IMR-90 (cell line): ENCODE measurements at regions not wholly inside any gene's neighbourhood (a gene's known extent, or its start where the extent isn't known, plus 50 kb on each side); places are given as distances from the start of the nearest gene placed in this dataset.

Experiments
- ATAC-seq: fragments of 200-7000 bp; cut with Tn5 transposase; 2 replicates; pipeline ENCODE4 v1.9.1; 2020; ENCODE audit warnings: low read depth, mild to moderate bottlenecking, moderate library complexity
- BruUV-seq: library from RNA; stranded (reverse); fragments of 400-500 nt; replicated peaks from 2 replicates; lab custom pipeline; 2021; lab: Mats Ljungman, UMichigan
- CTCF ChIA-PET: fragments of 300-600 bp; formaldehyde crosslinking; extraction: SDS; loops from one replicate; lab custom pipeline; 2021; ENCODE audit warnings: antibody characterized with exemption; lab: Yijun Ruan, JAX
- POLR2A ChIA-PET: fragments of 300-600 bp; sonication (Branson Sonifier 250); formaldehyde crosslinking; loops from one replicate; lab custom pipeline; 2022; ENCODE audit warnings: antibody characterized with exemption; ENCODE audit not compliant: unreplicated experiment; lab: Charles Lee
- DNase-seq: peaks from one replicate; pipeline ENCODE4 v3.0.0; 2013
- H2AFZ ChIP-seq: replicated peaks from 2 replicates; pipeline ENCODE3; 2013; ENCODE audit warnings: low read length, mild to moderate bottlenecking; ENCODE audit not compliant: poor library complexity
- H2AK5ac ChIP-seq: 2 replicates; pipeline ENCODE4 v1.6.1; 2013; ENCODE audit warnings: low read depth, low read length, inconsistent platforms
- H2AK9ac ChIP-seq: replicated peaks from 2 replicates; pipeline ENCODE3; 2013; ENCODE audit warnings: mild to moderate bottlenecking, low read depth, low read length, moderate library complexity; ENCODE audit not compliant: poor library complexity
- H2BK120ac ChIP-seq: 2 replicates; pipeline ENCODE4 v1.6.1; 2013; ENCODE audit warnings: low read depth, low read length, inconsistent platforms
- H2BK15ac ChIP-seq: 3 replicates; pipeline ENCODE4 v1.6.1; 2013; ENCODE audit warnings: low read depth, low read length, inconsistent platforms
- H2BK20ac ChIP-seq: 2 replicates; pipeline ENCODE4 v1.6.1; 2013; ENCODE audit warnings: low read depth, mild to moderate bottlenecking, inconsistent platforms, low read length, moderate library complexity
- H2BK5ac ChIP-seq: 2 replicates; pipeline ENCODE4 v1.6.1; 2013; ENCODE audit warnings: mild to moderate bottlenecking, low read depth, low read length, inconsistent platforms; ENCODE audit not compliant: poor library complexity, severe bottlenecking
- H3K14ac ChIP-seq: replicated peaks from 2 replicates; pipeline ENCODE4 v1.6.1; 2013; ENCODE audit warnings: low read depth, low read length, inconsistent platforms
- H3K18ac ChIP-seq: 2 replicates; pipeline ENCODE4 v1.6.1; 2013; ENCODE audit warnings: low read depth, low read length, control low read depth
- H3K23ac ChIP-seq: 2 replicates; pipeline ENCODE4 v1.6.1; 2013; ENCODE audit warnings: low read depth, low read length, inconsistent platforms
- H3K27ac ChIP-seq: 2 replicates; pipeline ENCODE4 v1.5.1; 2013; ENCODE audit warnings: mild to moderate bottlenecking, control low read depth, low read length; ENCODE audit not compliant: insufficient read depth
- H3K27me3 ChIP-seq: 2 replicates; pipeline ENCODE4 v1.6.1; 2013; ENCODE audit warnings: low read length; ENCODE audit not compliant: control insufficient read depth, insufficient read depth
- H3K36me3 ChIP-seq: 2 replicates; pipeline ENCODE4 v1.6.1; 2013; ENCODE audit warnings: low read length, mixed read lengths; ENCODE audit not compliant: control insufficient read depth, insufficient read depth
- H3K4ac ChIP-seq: 2 replicates; pipeline ENCODE4 v1.6.1; 2013; ENCODE audit warnings: low read depth, low read length, inconsistent platforms
- H3K4me1 ChIP-seq: 2 replicates; pipeline ENCODE4 v1.6.1; 2013; ENCODE audit warnings: low read length, mixed read lengths; ENCODE audit not compliant: control insufficient read depth, insufficient read depth
- H3K4me2 ChIP-seq: 2 replicates; pipeline ENCODE4 v1.6.1; 2013; ENCODE audit warnings: low read depth, mild to moderate bottlenecking, control low read depth, low read length, moderate library complexity
- H3K4me3 ChIP-seq: 2 replicates; pipeline ENCODE4 v1.5.1; 2013; ENCODE audit warnings: low read depth, mild to moderate bottlenecking, control low read depth, low read length, moderate library complexity; ENCODE audit not compliant: insufficient read depth
- H3K56ac ChIP-seq: 2 replicates; pipeline ENCODE4 v1.6.1; 2013; ENCODE audit warnings: low read length, inconsistent platforms; ENCODE audit not compliant: insufficient read depth; ENCODE audit errors: extremely low read depth
- H3K79me1 ChIP-seq, 2 experiments: 2 replicates each; pipeline ENCODE4 v1.6.1; 2013; ENCODE audit warnings: low read length in 2 of 2, inconsistent platforms in 1 of 2, low read depth in 1 of 2
- H3K9ac ChIP-seq: 2 replicates; pipeline ENCODE4 v1.6.1; 2013; ENCODE audit warnings: low read depth, low read length, control low read depth
- H3K9me1 ChIP-seq: 2 replicates; pipeline ENCODE4 v1.6.1; 2013; ENCODE audit warnings: low read length, inconsistent platforms; ENCODE audit not compliant: insufficient read depth
- H3K9me3 ChIP-seq: 2 replicates; pipeline ENCODE4 v1.6.1; 2013; ENCODE audit warnings: low read length; ENCODE audit not compliant: control insufficient read depth, insufficient read depth
- H4K20me1 ChIP-seq: 2 replicates; pipeline ENCODE4 v1.6.1; 2013; ENCODE audit warnings: low read length, inconsistent platforms; ENCODE audit not compliant: insufficient read depth
- H4K5ac ChIP-seq: 2 replicates; pipeline ENCODE4 v1.6.1; 2013; ENCODE audit warnings: mild to moderate bottlenecking, low read depth, low read length, control low read depth
- H4K8ac ChIP-seq, 2 experiments: 2 replicates each; pipeline ENCODE4 v1.6.1; 2013; ENCODE audit warnings: low read depth in 2 of 2, low read length in 2 of 2, control low read depth in 1 of 2, inconsistent platforms in 1 of 2
- H4K91ac ChIP-seq: 2 replicates; pipeline ENCODE4 v1.6.1; 2013; ENCODE audit warnings: low read depth, low read length, inconsistent platforms; ENCODE audit not compliant: insufficient read depth
- BHLHE40 ChIP-seq: fragments of 150-350 bp; IDR thresholded peaks from 2 replicates; pipeline ENCODE4 v1.6.1; 2016; ENCODE audit warnings: mild to moderate bottlenecking, low read depth, low read length
- CEBPB ChIP-seq: IDR thresholded peaks from 2 replicates; pipeline ENCODE4 v1.6.1; 2012; ENCODE audit warnings: low read depth, low read length, improper control_type of control experiment
- CHD1 ChIP-seq: IDR thresholded peaks from 2 replicates; pipeline ENCODE4 v1.6.1; 2012; ENCODE audit warnings: low read depth, low read length, improper control_type of control experiment
- FOS ChIP-seq: fragments of 150-350 bp; IDR thresholded peaks from 2 replicates; pipeline ENCODE4 v1.6.1; 2016; ENCODE audit warnings: low read depth, low read length
- MAFK ChIP-seq: IDR thresholded peaks from 2 replicates; pipeline ENCODE4 v1.6.1; 2012; ENCODE audit warnings: low read depth, low read length, improper control_type of control experiment
- MAZ ChIP-seq: IDR thresholded peaks from 2 replicates; pipeline ENCODE4 v1.6.1; 2012; ENCODE audit warnings: low read depth, mild to moderate bottlenecking, low read length, improper control_type of control experiment, moderate library complexity, borderline replicate concordance
- MXI1 ChIP-seq: IDR thresholded peaks from 2 replicates; pipeline ENCODE4 v1.6.1; 2012; ENCODE audit warnings: low read depth, mild to moderate bottlenecking, low read length, moderate library complexity, borderline replicate concordance
- NFE2L2 ChIP-seq: fragments of 150-350 bp; IDR thresholded peaks from 2 replicates; pipeline ENCODE4 v1.6.1; 2016; ENCODE audit warnings: low read depth, mild to moderate bottlenecking, low read length
- POLR2A ChIP-seq: IDR thresholded peaks from 2 replicates; pipeline ENCODE4 v1.6.1; 2012; ENCODE audit warnings: mild to moderate bottlenecking, low read depth, low read length
- RAD21 ChIP-seq: IDR thresholded peaks from 2 replicates; pipeline ENCODE4 v1.6.1; 2012; ENCODE audit warnings: low read length, improper control_type of control experiment
- RCOR1 ChIP-seq: IDR thresholded peaks from 2 replicates; pipeline ENCODE4 v1.6.1; 2012; ENCODE audit warnings: mild to moderate bottlenecking, low read length, improper control_type of control experiment; ENCODE audit not compliant: insufficient replicate concordance
- RFX5 ChIP-seq: IDR thresholded peaks from 2 replicates; pipeline ENCODE4 v1.8.0; 2012; ENCODE audit warnings: low read depth, mild to moderate bottlenecking, low read length, moderate library complexity
- SMC3 ChIP-seq: fragments of 150-350 bp; IDR thresholded peaks from 2 replicates; pipeline ENCODE4 v1.6.1; 2016; ENCODE audit warnings: low read depth, mild to moderate bottlenecking, antibody characterized with exemption, low read length, moderate library complexity
- WGBS, 2 experiments: methylation state at CpG; one replicate each; pipeline versions ENCODE4 v1.1.5 to v1.1.7; 2013; ENCODE audit warnings: missing lambda C conversion rate in 2 of 2; ENCODE audit not compliant: insufficient read length in 1 of 2; ENCODE audit errors: extremely low coverage in 2 of 2; 5-methylcytosine and 5-hydroxymethylcytosine counted together
- dilution Hi-C: fragments of 300-500 bp; cut with HindIII; formaldehyde crosslinking; loops from one replicate; pipeline ENCODE4 v1.14.3; 2018; ENCODE audit warnings: low sequenced_read_pairs; ENCODE audit not compliant: unreplicated experiment
- in situ Hi-C: fragments of 300-500 bp; cut with MboI; formaldehyde crosslinking; loops from 3 replicates; pipeline ENCODE4 v1.14.3; 2019; ENCODE audit warnings: low sequenced_read_pairs, inconsistent platforms, mixed read lengths
- intact Hi-C: fragments of 100-400 bp; cut with micrococcal nuclease; formaldehyde crosslinking; loops from 2 replicates; pipeline ENCODE4 v1.10.0; 2022
- TF ChIP-seq, protein P1 (sequence below): fragments of 150-350 bp; IDR thresholded peaks from 2 replicates; pipeline ENCODE4 v1.6.1; 2017; ENCODE audit warnings: mild to moderate bottlenecking, antibody characterized with exemption, low read length, low read depth
- TF ChIP-seq, protein P2 (sequence below): conservative IDR thresholded peaks from 2 replicates; pipeline ENCODE4 v1.5.1; 2012; ENCODE audit warnings: mild to moderate bottlenecking, low read depth, low read length, improper control_type of control experiment
- TF ChIP-seq, protein P3 (sequence below): fragments of 150-350 bp; IDR thresholded peaks from 2 replicates; pipeline ENCODE4 v1.6.1; 2016; ENCODE audit warnings: low read depth, mild to moderate bottlenecking, low read length, moderate library complexity, borderline replicate concordance

DNA sequence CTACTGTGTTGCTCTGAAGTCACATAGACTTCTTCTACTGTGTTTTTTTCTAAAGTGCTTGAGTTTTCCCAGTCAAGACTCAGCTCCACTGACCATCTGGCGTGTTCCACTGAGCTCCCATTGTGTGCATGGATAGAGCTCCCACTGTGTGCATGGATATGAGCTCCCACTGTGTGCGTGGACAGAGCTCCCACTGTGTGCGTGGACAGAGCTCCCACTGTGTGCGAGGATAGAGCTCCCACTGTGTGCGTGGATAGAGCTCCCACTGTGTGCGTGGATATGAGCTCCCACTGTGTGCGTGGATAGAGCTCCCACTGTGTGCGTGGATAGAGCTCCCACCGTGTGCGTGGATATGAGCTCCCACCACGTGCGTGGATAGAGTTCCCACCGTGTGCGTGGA, 148.3 kb upstream of the ALKAL2 start:
- Histone ChIP-seq H4K91ac (no peak overlapping the region), H4K8ac (no peak overlapping the region), H2AFZ (no peak overlapping the region), H3K4me2 (no peak overlapping the region), H3K4ac (no peak overlapping the region), H2AK9ac (no peak overlapping the region), H3K4me3 (no peak overlapping the region), H3K9ac (no peak overlapping the region), H3K27me3 (no peaks in the 10 kb centered on the region), H3K36me3 (no peaks in the 10 kb centered on the region), H3K23ac (no peak overlapping the region), H2BK120ac (no peak overlapping the region), H3K27ac (no peak overlapping the region), H3K14ac (no peak overlapping the region), H4K5ac (no peak overlapping the region), H3K56ac (no peak overlapping the region), H2AK5ac (no peak overlapping the region), H2BK15ac (no peak overlapping the region), H2BK20ac (no peak overlapping the region), H3K9me1 (no peaks in the 10 kb centered on the region), H3K4me1 (no peaks in the 10 kb centered on the region), H3K18ac (no peak overlapping the region), H3K9me3 (peaks cover 36% of the 10 kb centered on the region), H2BK5ac (no peak overlapping the region), H4K20me1 (no peaks in the 10 kb centered on the region), H3K79me1 (no peaks in the 10 kb centered on the region)
- ChIA-PET CTCF (no interaction called here), POLR2A (no interaction called here)
- no TSS peak for BruUV-seq
- in situ Hi-C loops (no loop called here), dilution Hi-C loops (no loop called here), intact Hi-C loops (no loop called here)
- DNase-seq (no peak), ATAC-seq (no peak)
- 80% methylated on average over 2 of the region's 14 CpGs; no CpG with 5 or more reads in 1 of the 2 experiments for WGBS, 2 experiments
- TF ChIP-seq MXI1 (no peak), MAFK (no peak), RAD21 (no peak), FOS (no peak), POLR2A (no peak), BHLHE40 (no peak), RFX5 (no peak), RCOR1 (no peak), NFE2L2 (no peak), CHD1 (no peak), SMC3 (no peak), CEBPB (no peak), MAZ (no peak)
- TF ChIP-seq, protein P1, sequence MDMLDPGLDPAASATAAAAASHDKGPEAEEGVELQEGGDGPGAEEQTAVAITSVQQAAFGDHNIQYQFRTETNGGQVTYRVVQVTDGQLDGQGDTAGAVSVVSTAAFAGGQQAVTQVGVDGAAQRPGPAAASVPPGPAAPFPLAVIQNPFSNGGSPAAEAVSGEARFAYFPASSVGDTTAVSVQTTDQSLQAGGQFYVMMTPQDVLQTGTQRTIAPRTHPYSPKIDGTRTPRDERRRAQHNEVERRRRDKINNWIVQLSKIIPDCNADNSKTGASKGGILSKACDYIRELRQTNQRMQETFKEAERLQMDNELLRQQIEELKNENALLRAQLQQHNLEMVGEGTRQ = no peak
- TF ChIP-seq, protein P2, sequence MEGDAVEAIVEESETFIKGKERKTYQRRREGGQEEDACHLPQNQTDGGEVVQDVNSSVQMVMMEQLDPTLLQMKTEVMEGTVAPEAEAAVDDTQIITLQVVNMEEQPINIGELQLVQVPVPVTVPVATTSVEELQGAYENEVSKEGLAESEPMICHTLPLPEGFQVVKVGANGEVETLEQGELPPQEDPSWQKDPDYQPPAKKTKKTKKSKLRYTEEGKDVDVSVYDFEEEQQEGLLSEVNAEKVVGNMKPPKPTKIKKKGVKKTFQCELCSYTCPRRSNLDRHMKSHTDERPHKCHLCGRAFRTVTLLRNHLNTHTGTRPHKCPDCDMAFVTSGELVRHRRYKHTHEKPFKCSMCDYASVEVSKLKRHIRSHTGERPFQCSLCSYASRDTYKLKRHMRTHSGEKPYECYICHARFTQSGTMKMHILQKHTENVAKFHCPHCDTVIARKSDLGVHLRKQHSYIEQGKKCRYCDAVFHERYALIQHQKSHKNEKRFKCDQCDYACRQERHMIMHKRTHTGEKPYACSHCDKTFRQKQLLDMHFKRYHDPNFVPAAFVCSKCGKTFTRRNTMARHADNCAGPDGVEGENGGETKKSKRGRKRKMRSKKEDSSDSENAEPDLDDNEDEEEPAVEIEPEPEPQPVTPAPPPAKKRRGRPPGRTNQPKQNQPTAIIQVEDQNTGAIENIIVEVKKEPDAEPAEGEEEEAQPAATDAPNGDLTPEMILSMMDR = no peak
- TF ChIP-seq, protein P3, sequence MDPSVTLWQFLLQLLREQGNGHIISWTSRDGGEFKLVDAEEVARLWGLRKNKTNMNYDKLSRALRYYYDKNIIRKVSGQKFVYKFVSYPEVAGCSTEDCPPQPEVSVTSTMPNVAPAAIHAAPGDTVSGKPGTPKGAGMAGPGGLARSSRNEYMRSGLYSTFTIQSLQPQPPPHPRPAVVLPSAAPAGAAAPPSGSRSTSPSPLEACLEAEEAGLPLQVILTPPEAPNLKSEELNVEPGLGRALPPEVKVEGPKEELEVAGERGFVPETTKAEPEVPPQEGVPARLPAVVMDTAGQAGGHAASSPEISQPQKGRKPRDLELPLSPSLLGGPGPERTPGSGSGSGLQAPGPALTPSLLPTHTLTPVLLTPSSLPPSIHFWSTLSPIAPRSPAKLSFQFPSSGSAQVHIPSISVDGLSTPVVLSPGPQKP = no peak
